Heart left ventricle (tissue), 13 donors: ENCODE measurements at regions not wholly inside any gene's neighbourhood (a gene's known extent, or its start where the extent isn't known, plus 50 kb on each side); places are given as distances from the start of the nearest gene placed in this dataset.

Experiments
- POLR2A ChIP-seq, 2 donors: fragments of 450-650 bp; IDR thresholded peaks; one replicate each; pipeline ENCODE4 v1.6.1; 2017; ENCODE audit warnings: antibody characterized with exemption in 2 of 2, mild to moderate bottlenecking in 2 of 2, moderate library complexity in 2 of 2
- TF ChIP-seq, protein P1 (sequence below), 12 donors: fragments of 200-600 bp; sonication (generic) in 4 of 12; IDR thresholded peaks; one replicate each; pipeline versions ENCODE4 v1.5.0 to v1.8.0; 2018 to 2022; ENCODE audit warnings: antibody characterized with exemption in 12 of 12, mild to moderate bottlenecking in 5 of 12
- donor health status: ischemic (EF 13 %, LVEDD 7.1; RV severe dilation, severe dysfunction).
- donor health status: DM: no; HTN: yes; CAD: no.
- donor health status: DM: no; HTN: no; CAD: no.
- donor health status: ischemic (EF 25% LVEDD 6.9; RV normal size, moderate dysfunction).
- donor health status: ischemic (EF 25% LVEDD 5.7; RV mildly dilated, moderate dysfunction).
- donor health status: ischemic (EF 35%, LVEDD 5.7; RV mildly dilated, moderate dysfunction).
- donor health status: nonischemic (EF 11% LVEDD 7.7; RV severe dilation, severe dysfunction).
- donor health status: DM: yes; HTN: yes; CAD: no.
- donor health status: PGD.
- donor health status: ischemic (EF 29% LVEDD 5.4; RV normal size, mild dysfunction).
- donor health status: nonischemic (EF 23%, LVEDD 6.1; RV moderate dilation, normal function).

DNA sequence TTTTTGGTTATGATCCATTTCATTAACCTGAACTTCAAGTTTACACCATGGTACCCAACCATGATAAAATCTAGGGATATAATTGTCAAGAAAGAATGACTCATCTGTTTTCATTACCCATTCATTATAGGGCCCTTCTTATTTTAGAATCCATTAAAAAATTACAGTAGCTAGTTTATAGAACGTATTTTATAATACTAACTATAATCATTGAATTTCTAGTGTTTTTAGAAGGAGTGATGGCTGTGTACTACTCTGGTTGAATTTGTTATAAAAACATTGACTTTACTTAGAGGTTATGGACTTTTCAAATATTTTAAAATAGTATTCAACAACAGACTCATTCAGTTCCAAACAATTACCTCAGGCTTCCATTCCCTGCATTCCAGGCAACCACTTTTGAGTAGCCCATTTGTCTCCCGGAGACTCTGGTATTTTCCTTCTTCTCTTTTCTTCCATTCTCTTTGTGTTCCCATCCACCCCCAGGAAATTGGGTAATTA lies 71.9 kb upstream of the KLF12 start:
- TF ChIP-seq, protein P1, sequence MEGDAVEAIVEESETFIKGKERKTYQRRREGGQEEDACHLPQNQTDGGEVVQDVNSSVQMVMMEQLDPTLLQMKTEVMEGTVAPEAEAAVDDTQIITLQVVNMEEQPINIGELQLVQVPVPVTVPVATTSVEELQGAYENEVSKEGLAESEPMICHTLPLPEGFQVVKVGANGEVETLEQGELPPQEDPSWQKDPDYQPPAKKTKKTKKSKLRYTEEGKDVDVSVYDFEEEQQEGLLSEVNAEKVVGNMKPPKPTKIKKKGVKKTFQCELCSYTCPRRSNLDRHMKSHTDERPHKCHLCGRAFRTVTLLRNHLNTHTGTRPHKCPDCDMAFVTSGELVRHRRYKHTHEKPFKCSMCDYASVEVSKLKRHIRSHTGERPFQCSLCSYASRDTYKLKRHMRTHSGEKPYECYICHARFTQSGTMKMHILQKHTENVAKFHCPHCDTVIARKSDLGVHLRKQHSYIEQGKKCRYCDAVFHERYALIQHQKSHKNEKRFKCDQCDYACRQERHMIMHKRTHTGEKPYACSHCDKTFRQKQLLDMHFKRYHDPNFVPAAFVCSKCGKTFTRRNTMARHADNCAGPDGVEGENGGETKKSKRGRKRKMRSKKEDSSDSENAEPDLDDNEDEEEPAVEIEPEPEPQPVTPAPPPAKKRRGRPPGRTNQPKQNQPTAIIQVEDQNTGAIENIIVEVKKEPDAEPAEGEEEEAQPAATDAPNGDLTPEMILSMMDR (IDR thresholded peaks at IDR 0.05) = no peak
- no peak for TF ChIP-seq POLR2A (IDR thresholded peaks at IDR 0.05)
